GM12873 (cell line): ENCODE measurements at regions not wholly inside any gene's neighbourhood (a gene's known extent, or its start where the extent isn't known, plus 50 kb on each side); places are given as distances from the start of the nearest gene placed in this dataset.

Source experiments
- CTCF ChIP-seq: IDR thresholded peaks from 2 replicates; pipeline ENCODE4 v1.5.1; 2012; ENCODE audit warnings: low read depth, mild to moderate bottlenecking, moderate library complexity, low read length, control low read depth; ENCODE audit not compliant: insufficient read depth; ENCODE audit errors: missing control alignments

GRCh38 chr6:71179249-71179885, 109.2 kb upstream of the OGFRL1 start:
- TF ChIP-seq CTCF = no peak

DNA sequence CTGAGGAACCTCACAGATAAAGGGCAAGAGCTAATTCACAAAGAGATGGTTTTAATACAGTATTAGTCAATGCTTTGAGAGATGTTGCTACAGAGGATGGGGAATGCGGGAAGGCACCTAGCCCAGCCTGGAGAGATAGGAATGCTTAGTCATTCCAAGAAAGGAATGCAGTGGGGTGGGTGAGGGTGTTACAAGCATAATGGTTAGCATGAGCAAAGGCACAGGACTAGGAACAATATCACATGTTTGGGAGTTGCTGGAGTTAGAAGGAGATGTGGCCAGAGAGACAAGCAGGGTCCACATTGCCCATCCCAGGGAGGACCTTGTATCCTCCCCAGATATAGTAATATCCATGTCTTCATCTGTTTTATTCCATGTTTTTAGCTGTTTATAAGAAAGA, 107.0 kb upstream of the OGFRL1 start:
- no peak for TF ChIP-seq CTCF

DNA sequence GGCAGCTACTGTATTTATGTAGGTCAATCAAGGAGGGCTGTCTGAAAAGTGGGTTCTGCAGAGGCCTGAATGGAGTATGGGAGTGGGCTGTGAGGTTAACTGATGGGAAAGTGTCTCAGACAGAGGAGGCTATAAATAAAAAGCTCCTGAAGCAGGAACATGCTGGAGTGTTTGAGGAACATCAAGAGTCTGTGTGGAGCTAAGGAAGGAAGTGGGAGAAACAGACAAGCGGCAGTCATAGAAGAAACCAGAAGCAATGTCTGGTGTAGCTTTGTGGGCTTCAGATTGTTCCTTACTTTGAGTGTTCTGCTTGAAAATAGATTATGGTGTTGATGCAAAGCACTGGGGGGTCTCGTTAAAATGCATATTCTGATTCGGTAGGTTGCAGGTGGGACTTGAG, 101.5 kb upstream of the OGFRL1 start:
- TF ChIP-seq CTCF = no peak

- no peak for TF ChIP-seq CTCF
These were observed 97.8 kb upstream of the OGFRL1 start for GRCh38 chr6:71190809-71191208.

DNA sequence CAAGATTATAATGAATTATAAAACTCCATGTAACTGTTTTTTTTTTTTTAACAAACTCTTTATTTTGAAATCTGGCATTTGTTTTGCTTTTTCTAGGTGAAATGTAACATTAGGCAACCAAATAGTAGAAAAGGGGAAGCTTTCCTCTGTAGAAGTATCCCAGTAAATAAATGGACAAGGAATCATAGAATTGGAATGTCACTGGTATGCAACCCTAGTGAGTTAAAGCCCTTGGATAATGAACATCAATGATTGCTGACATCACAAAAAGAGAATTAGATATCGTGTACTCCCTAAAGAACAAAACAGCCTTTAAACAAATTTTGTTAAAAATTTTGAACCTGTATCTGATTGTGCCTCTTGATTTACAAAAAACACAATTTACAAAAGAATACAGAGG, 93.9 kb upstream of the OGFRL1 start:
- TF ChIP-seq CTCF = no peak

DNA sequence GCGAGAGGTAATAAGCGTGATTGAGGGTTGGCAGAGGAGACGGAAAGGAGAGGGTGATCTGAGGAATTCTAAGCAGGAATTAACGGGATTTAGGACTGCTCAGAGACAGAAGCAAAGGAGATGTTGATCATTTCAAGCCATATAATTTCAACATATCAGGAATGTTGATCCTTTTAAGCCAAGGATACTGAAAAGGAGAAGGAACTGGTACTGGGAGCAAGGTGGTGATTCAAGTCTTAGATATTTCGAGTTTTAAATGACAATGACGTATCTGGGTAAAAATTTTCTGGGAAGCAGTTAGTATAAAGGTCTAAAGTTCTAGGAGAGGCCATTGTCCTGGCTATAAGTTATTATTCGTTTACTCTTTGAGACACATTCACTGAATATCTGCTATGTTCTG, 91.3 kb upstream of the OGFRL1 start:
- TF ChIP-seq CTCF = no peak

DNA sequence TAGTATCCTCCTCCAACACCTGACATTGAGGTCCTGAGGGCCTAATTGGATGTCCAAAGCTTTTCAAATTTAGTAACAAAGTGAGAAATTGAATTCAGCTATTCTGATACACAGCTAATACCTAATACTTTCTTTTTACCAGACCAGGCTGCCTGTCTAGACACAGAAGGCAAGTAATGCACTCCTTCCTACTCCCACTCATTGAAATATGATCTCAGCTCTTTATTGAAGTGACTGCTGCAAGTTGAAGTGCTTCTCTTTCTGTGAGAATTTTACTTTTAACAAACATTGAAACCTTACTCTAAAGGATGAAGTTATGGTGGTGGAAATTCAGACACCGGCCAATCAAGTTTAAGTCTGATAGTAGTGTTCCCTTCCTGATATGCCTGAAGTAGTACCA, 90.8 kb upstream of the OGFRL1 start:
- TF ChIP-seq CTCF = no peak
